HEK293 (cell line): ENCODE measurements at regions not wholly inside any gene's neighbourhood (a gene's known extent, or its start where the extent isn't known, plus 50 kb on each side); places are given as distances from the start of the nearest gene placed in this dataset.

ENCODE experiments used
- TRIM28 ChIP-seq: IDR thresholded peaks from 2 replicates; pipeline ENCODE4 v1.6.1; 2011; ENCODE audit warnings: low read length, control low read depth, borderline replicate concordance
- TF ChIP-seq, protein P1 (sequence below): fragments of 450-650 bp; formaldehyde crosslinking; IDR thresholded peaks from 2 replicates; pipeline ENCODE4 v1.5.1; 2016; ENCODE audit warnings: missing biosample characterization, missing genetic modification characterization

DNA sequence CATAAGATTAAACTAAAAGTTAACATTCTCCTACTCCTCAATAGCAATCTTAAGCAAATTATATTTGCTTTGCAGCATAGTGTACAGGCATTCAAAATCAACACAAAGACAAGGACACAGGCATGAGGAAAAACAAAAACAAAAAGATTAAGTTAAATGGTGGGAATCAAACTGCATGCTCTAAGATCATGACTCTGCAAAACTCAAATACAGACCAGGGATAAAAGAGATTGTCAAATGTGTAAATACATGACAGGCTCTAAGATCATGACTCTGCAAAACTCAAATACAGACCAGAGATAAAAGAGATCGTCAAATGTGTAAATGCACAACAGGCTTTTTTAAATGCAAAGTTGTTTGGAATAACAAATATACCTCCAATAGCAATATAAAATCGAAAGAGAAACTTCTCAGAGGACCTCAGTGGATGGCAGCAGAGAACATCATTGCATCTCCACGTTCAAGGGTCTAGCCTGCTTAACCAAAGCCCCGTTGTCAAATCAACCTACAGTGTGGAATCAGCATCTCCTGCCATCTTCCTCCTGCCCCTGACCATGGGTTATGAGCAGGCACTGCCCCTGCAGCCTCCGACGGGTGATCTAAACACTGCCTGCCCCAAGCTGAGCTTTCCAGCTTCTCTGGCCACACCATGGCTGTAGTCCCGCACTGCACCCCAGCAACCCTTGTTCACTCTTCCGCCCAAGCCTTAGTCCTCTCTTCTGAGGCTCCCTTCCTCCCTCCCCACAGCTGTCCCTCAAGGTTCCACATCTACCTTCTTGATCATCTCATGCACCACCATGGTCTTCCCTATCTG, 446.1 kb downstream of the SOX9 start:
- TF ChIP-seq, protein P1, sequence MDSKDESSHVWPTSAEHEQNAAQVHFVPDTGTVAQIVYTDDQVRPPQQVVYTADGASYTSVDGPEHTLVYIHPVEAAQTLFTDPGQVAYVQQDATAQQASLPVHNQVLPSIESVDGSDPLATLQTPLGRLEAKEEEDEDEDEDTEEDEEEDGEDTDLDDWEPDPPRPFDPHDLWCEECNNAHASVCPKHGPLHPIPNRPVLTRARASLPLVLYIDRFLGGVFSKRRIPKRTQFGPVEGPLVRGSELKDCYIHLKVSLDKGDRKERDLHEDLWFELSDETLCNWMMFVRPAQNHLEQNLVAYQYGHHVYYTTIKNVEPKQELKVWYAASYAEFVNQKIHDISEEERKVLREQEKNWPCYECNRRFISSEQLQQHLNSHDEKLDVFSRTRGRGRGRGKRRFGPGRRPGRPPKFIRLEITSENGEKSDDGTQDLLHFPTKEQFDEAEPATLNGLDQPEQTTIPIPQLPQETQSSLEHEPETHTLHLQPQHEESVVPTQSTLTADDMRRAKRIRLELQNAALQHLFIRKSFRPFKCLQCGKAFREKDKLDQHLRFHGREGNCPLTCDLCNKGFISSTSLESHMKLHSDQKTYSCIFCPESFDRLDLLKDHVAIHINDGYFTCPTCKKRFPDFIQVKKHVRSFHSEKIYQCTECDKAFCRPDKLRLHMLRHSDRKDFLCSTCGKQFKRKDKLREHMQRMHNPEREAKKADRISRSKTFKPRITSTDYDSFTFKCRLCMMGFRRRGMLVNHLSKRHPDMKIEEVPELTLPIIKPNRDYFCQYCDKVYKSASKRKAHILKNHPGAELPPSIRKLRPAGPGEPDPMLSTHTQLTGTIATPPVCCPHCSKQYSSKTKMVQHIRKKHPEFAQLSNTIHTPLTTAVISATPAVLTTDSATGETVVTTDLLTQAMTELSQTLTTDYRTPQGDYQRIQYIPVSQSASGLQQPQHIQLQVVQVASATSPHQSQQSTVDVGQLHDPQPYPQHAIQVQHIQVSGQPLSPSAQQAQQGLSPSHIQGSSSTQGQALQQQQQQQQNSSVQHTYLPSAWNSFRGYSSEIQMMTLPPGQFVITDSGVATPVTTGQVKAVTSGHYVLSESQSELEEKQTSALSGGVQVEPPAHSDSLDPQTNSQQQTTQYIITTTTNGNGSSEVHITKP (tag by site-specific recombination): no peak
- TF ChIP-seq TRIM28: no peak
